ENCODE measurements at regions not wholly inside any gene's neighbourhood (a gene's known extent, or its start where the extent isn't known, plus 50 kb on each side); places are given as distances from the start of the nearest gene placed in this dataset.

GRCh38 chr1:186753241-186753640 is 73.0 kb upstream of the PTGS2 start (continued):
- TF ChIP-seq RREB1 (CRISPR knock-in tag; IDR thresholded peaks at IDR 0.05) = no peak

GRCh38 chr1:186750257-186750656 is 70.0 kb upstream of the PTGS2 start:
- H3K27ac ChIP-seq (ENCODE audit: extremely low read depth, low read depth, low read length) = no peak overlapping the region
- H3K4me2 ChIP-seq (ENCODE audit: insufficient read depth, low read length) = no peak overlapping the region
- H3K9me1 ChIP-seq (ENCODE audit: control insufficient read depth, insufficient read depth, low read length) = no peaks in the 10 kb centered on the region
- POLR2A ChIA-PET = no interaction called here
- no peaks in the 10 kb centered on the region for H4K20me1 ChIP-seq (replicated peaks; ENCODE audit: control insufficient read depth, insufficient read depth, low read length)
- TF ChIP-seq SAFB2 (IDR thresholded peaks at IDR 0.05; ENCODE audit: borderline replicate concordance, low read depth, low read length, severe bottlenecking) = no peak
- TF ChIP-seq POLR3G (IDR thresholded peaks at IDR 0.05; ENCODE audit: extremely low read depth, insufficient read length, insufficient replicate concordance) = no peak
- no peak for TF ChIP-seq ZNF408 (CRISPR knock-in tag; IDR thresholded peaks at IDR 0.05; ENCODE audit: low read depth)
- no peak for TF ChIP-seq POU5F1 (IDR thresholded peaks at IDR 0.05; ENCODE audit: borderline replicate concordance, low read depth, low read length, partially characterized antibody)
- TF ChIP-seq RHOXF2B (CRISPR knock-in tag; conservative IDR thresholded peaks at IDR 0.05) = no peak
- no peak for TF ChIP-seq SRSF1 (IDR thresholded peaks at IDR 0.05; ENCODE audit: low read depth, low read length)
- no peak for TF ChIP-seq STAT6 (CRISPR knock-in tag; IDR thresholded peaks at IDR 0.05)
- TF ChIP-seq RAD21 (CRISPR knock-in tag; conservative IDR thresholded peaks at IDR 0.05 in 1 of 2, IDR thresholded peaks at IDR 0.05 in 1 of 2) = no peak
- 0% methylated on average over 1 of the region's 1 CpG for WGBS (ENCODE audit: insufficient coverage, low coverage, missing lambda C conversion rate)
- H3K79me2 ChIP-seq (ENCODE audit: control insufficient read depth, insufficient read depth, low read length) = no peaks in the 10 kb centered on the region
- no TSS peak for BruUV-seq (replicated peaks)
- intact Hi-C loops (cut with micrococcal nuclease) (no loop called here), in situ Hi-C loops (cut with MboI) (no loop called here)
- H3K9ac ChIP-seq (ENCODE audit: insufficient read depth in 1 of 2, low read depth in 2 of 2, low read length in 2 of 2) = no peak overlapping the region
- no peaks in the 10 kb centered on the region for H3K36me3 ChIP-seq (ENCODE audit: control insufficient read depth, insufficient read depth, low read length)
- CTCF ChIA-PET (ENCODE audit: low intra/inter-chr PET ratio) = no interaction called here
- no peaks in the 10 kb centered on the region for H3K4me1 ChIP-seq (replicated peaks in 1 of 2; ENCODE audit: control insufficient read depth in 2 of 2, insufficient read depth in 2 of 2, low read length in 2 of 2)
- no peaks in the 10 kb centered on the region for H3K27me3 ChIP-seq (ENCODE audit: control insufficient read depth in 2 of 2, insufficient read depth in 2 of 2, low read length in 2 of 2)
- no peak for DNase-seq (ENCODE audit: extremely low read depth in 1 of 4, low spot score in 3 of 4)
- no peak overlapping the region for H2AFZ ChIP-seq (ENCODE audit: low read depth, low read length)
- ATAC-seq = no peak
- no peak for FAIRE-seq
- no peak overlapping the region for H3K4me3 ChIP-seq
- H3K9me3 ChIP-seq (replicated peaks; ENCODE audit: control insufficient read depth, insufficient read depth, low read depth, low read length) = no peaks in the 10 kb centered on the region

All from K562 (cell line).